Hematopoietic multipotent progenitor cell treated with erythropoietin and hydrocortisone succinate and interleukin-3 and kit ligand, for 8 days (in vitro differentiated cells): ENCODE measurements at regions not wholly inside any gene's neighbourhood (a gene's known extent, or its start where the extent isn't known, plus 50 kb on each side); places are given as distances from the start of the nearest gene placed in this dataset.

Source experiments
- DNase-seq: peaks from one replicate; pipeline ENCODE4 v3.0.0-alpha.2; 2015

GRCh38 chr6:81808851-81809570 lies 56.5 kb upstream of the TENT5A start:
- no peak for DNase-seq

GRCh38 chr6:81806793-81807565 lies 54.5 kb upstream of the TENT5A start:
- DNase-seq = no peak

- no peak for DNase-seq
Measured at GRCh38 chr6:81802356-81802755, 49.9 kb upstream of the TENT5A start.
